ENCODE measurements at regions not wholly inside any gene's neighbourhood (a gene's known extent, or its start where the extent isn't known, plus 50 kb on each side); places are given as distances from the start of the nearest gene placed in this dataset.
A peak's percentile ranks its signal among the peaks of the same experiment; 100 is the strongest.

- no peak for TF ChIP-seq GMEB2 (CRISPR knock-in tag; IDR thresholded peaks at IDR 0.05; ENCODE audit: low read depth)
- TF ChIP-seq ZNF557 (CRISPR knock-in tag; IDR thresholded peaks at IDR 0.05) = no peak
- TF ChIP-seq ZNF18 (CRISPR knock-in tag; IDR thresholded peaks at IDR 0.05; ENCODE audit: insufficient replicate concordance) = no peak
Observed at GRCh38 chr10:94264085-94264484, 98.7 kb downstream of the NOC3L start (continued).

- Histone ChIP-seq H3K27me3 (ENCODE audit: control insufficient read depth in 1 of 2, insufficient read depth in 2 of 2, low read length in 2 of 2) (no peaks in the 10 kb centered on the region), H3K27ac (ENCODE audit: extremely low read length, insufficient read depth, low read length) (no peak overlapping the region), H3K9me3 (ENCODE audit: low read length) (no peaks in the 10 kb centered on the region), H3K4me1 (ENCODE audit: insufficient read depth, low read length) (peaks cover 34% of the 10 kb centered on the region), H3K4me2 (ENCODE audit: low read depth, low read length) (0 out of 2 replicates have a peak overlapping the region, but pooled peaks have one; percentile 12), H4K20me1 (ENCODE audit: insufficient read depth, low read length) (no peaks in the 10 kb centered on the region), H3K36me3 (replicated peaks in 1 of 2; ENCODE audit: control insufficient read depth in 1 of 2, insufficient read depth in 2 of 2, low read length in 2 of 2) (no peaks in the 10 kb centered on the region), H2AFZ (ENCODE audit: low read length) (no peak overlapping the region), H3K9ac (ENCODE audit: insufficient read depth, low read depth, low read length) (no peak overlapping the region), H3K4me3 (replicated peaks in 1 of 3; ENCODE audit: insufficient read depth in 1 of 3, low read depth in 2 of 3, low read length in 3 of 3) (no peak overlapping the region), H3K79me2 (ENCODE audit: insufficient read depth, low read length) (no peaks in the 10 kb centered on the region)
- WGBS (ENCODE audit: low lambda C conversion rate) = 28% methylated on average over 2 of the region's 2 CpGs
- no peak for DNase-seq (ENCODE audit: low spot score)
- ATAC-seq = no peak
- BruUV-seq (replicated peaks) = no TSS peak
- ChIA-PET CTCF (ENCODE audit: low intra/inter-chr PET ratio, low total read pairs) (no interaction called here), POLR2A (no interaction called here)
- in situ Hi-C loops (cut with HindIII; ENCODE audit: extremely low pct_ligation_motif_present, low pct_unique_long_range_greater_than_20kb) = no loop called here
- TF ChIP-seq ZNF331 (CRISPR knock-in tag; IDR thresholded peaks at IDR 0.05) (no peak), ZNF251 (CRISPR knock-in tag; IDR thresholded peaks at IDR 0.05) (no peak), NFATC3 (CRISPR knock-in tag; IDR thresholded peaks at IDR 0.05) (no peak)
- intact Hi-C loops (cut with micrococcal nuclease; ENCODE audit: unreplicated experiment) = no loop called here
- FAIRE-seq = no peak
Observed at GRCh38 chr10:94266091-94266490, 96.6 kb downstream of the NOC3L start.
